Erythroblast (primary cell): ENCODE measurements at regions not wholly inside any gene's neighbourhood (a gene's known extent, or its start where the extent isn't known, plus 50 kb on each side); places are given as distances from the start of the nearest gene placed in this dataset.

Source experiments
- DNase-seq, 2 experiments: peaks; one replicate each; lab custom pipeline; 2025; lab: John Stamatoyannopoulos, UW
- GATA1 ChIP-seq: IDR thresholded peaks from 2 replicates; pipeline ENCODE4 v1.6.1; 2011; ENCODE audit warnings: low read depth, mild to moderate bottlenecking, control low read depth, low read length, moderate library complexity
- POLR2A ChIP-seq: IDR thresholded peaks from 2 replicates; pipeline ENCODE4 v1.6.1; 2011; ENCODE audit warnings: mild to moderate bottlenecking, low read length

DNA sequence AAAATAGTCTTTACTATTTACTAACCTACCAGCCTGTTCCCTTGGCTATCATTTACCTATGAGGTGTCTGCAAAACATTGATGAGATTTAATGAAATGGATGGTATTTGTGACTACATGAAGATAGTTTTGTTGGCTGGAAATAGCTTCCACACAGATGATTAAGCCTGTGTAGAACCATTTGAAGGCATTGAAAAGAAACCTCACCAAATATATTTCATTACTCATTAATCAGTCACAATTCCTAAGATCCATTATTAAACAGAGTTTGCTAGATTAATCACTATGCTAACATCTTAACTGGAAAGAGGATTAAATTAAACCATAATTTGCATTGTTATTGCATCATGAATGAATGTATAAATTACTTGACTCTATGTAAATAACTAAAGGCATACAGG lies 560.3 kb downstream of the BMP2 start:
- no peak for DNase-seq
- TF ChIP-seq GATA1 (no peak), POLR2A (no peak)

DNA sequence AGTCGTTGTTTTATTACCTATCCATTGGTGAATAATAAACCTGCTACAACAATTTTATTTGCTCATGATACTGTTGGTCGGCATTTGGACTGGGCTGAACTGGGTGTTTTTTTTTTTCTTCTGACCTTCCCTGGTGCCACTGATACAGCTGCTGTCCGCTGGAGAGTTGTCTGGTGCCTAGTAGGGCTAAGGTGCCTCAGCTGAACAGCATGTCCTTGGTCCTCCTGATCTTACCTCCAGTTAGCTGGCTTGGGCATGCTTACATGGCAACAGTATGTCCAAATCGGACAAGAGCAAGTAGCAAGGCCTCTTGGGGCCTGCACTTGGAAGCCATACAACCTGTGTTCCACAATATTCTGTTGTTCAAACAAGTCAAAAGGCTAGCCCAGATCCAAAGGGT lies 563.4 kb downstream of the BMP2 start:
- no peak for TF ChIP-seq POLR2A
- no peak for TF ChIP-seq GATA1
- DNase-seq, result no peak

DNA sequence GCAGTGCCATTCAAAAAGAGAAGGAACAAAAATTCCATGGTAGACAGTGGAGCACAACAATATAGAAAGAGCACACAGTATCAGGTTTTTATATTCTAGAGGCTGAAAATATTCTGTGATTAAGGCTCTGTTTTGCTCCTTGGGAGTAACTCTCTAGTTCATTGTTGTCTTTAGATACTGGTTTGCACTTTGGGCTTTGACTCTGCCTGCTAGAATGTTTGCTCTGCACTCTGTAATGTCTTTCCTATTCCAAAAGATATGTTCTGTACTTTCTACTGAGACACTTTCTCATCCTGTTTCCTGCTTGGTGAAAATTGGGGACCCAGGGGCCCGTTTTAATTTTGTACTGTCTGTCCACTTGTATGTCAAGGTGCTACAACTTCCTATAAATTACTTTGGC lies 564.7 kb downstream of the BMP2 start:
- TF ChIP-seq POLR2A, result no peak
- TF ChIP-seq GATA1, result no peak
- no peak for DNase-seq

- no peak for DNase-seq
- TF ChIP-seq POLR2A (no peak), GATA1 (no peak)
Measured at GRCh38 chr20:7333841-7334240, 566.4 kb downstream of the BMP2 start.

- TF ChIP-seq POLR2A (no peak), GATA1 (no peak)
- DNase-seq, result no peak
Measured at GRCh38 chr20:7346026-7346425, 578.5 kb downstream of the BMP2 start.

GRCh38 chr20:7346562-7346961 lies 579.1 kb downstream of the BMP2 start:
- TF ChIP-seq POLR2A (no peak), GATA1 (no peak)
- no peak for DNase-seq

DNA sequence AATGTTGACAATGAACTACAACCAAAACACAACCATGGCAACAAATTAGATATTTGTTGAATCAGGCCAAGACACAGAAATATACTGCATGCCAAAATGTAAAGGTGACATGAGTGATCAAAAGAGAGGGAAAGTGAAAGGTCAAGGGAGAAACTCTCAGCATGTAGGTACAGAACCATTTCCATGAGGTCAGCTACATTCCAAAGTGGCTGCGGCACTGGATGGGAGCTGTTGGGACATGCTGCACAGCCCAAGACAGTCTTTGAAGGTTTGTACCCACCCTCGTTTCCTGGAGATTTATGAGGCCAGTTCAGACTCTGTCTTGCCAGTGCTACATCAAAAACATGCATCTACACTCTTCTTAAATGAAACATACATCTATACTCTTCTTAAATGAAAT lies 579.9 kb downstream of the BMP2 start:
- TF ChIP-seq GATA1, result no peak
- TF ChIP-seq POLR2A, result no peak
- no peak for DNase-seq

DNA sequence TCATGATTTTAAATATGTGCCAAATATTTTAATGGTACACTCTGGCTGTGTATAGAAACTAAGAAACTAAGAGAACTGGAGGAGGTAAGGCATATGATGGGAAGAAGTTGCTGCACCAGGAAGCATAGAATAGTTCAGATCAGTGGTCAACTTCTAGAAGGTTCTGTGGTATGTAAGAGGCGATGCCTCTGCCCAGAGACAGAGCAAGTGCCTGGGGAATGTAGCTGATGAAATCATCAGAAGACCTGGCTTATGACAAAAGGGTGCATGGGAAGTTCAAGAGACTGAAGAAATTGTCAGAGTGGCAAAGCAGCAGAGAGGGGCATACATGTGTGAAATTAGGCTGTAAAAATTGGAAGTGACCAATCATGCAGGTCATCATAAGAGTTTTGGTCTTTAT lies 580.8 kb downstream of the BMP2 start:
- TF ChIP-seq GATA1, result no peak
- TF ChIP-seq POLR2A, result no peak

DNA sequence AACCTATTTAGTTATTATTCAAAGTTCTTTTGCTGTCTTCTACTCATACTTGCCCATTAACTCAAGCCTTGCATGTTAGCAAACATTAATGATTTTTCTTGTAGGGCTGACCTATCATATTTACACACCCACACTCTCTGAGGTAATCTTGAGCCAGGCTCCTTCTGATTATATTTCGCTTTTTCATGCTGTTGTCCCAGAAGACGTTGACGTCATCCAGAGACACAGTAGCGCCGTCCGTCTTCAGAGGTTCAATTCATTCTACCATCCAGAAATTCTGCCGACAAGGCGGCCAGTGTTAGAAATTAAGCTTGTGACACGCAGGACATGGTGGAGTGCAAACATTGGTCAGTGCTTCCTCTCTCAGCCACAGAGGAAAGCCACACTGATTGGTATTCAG lies 584.7 kb downstream of the BMP2 start:
- DNase-seq, result peak; percentile 0 to 24
- TF ChIP-seq GATA1, result no peak
- no peak for TF ChIP-seq POLR2A

More for the DNA sequence above, 580.8 kb downstream of the BMP2 start:
- DNase-seq, result no peak

DNA sequence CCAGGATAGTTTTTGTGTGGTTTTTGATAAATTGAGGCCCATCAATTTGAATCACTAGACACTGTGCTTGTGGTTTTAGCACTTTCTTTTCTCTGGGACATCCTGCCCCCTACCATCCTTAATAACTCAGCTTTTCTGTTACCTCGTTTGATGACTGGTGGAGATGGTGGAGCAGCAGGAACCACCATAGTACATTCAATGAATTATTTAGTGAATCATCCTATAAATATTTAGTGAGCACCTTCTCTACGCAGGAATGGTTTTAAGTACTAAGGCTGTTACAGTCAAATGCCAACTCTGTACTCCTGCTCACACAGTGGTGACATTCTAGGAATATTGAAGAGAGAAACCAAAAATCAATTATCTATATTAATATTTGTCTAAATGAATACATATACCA lies 585.2 kb downstream of the HAO1 start:
- TF ChIP-seq POLR2A (no peak), GATA1 (no peak)
- no peak for DNase-seq

GRCh38 chr20:7358670-7359069 lies 581.6 kb downstream of the HAO1 start:
- TF ChIP-seq POLR2A (no peak), GATA1 (no peak)
- DNase-seq, result no peak

GRCh38 chr20:7359739-7360138 lies 580.5 kb downstream of the HAO1 start:
- no peak for TF ChIP-seq POLR2A
- DNase-seq, result no peak

- no peak for DNase-seq
- TF ChIP-seq POLR2A (no peak), GATA1 (no peak)
Measured at GRCh38 chr20:7361321-7361720, 578.9 kb downstream of the HAO1 start.

DNA sequence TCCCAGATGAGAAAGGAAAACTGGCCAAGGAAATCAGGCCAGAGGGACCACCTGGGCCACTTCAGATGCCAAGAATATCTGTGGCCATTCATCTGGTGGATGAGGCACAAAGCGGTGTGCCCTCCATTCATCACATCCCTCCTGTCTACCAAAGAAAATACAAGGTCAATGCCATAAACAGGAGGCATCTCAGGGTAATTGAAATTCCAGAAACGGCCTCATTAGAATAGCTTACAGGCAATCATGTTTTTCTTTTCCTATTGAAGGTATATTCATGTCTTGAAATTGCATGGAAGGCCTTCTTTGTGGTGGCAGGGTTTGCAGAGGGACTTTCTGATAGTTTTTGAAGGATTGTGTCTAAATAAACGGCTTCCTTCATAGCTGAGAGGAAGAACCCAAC lies 578.3 kb downstream of the HAO1 start:
- no peak for TF ChIP-seq POLR2A
- TF ChIP-seq GATA1, result no peak
- no peak for DNase-seq

GRCh38 chr20:7362601-7363000 lies 577.7 kb downstream of the HAO1 start:
- no peak for DNase-seq
- TF ChIP-seq POLR2A, result no peak
- no peak for TF ChIP-seq GATA1

- DNase-seq, result no peak
- TF ChIP-seq GATA1 (no peak), POLR2A (no peak)
Measured at GRCh38 chr20:7366189-7366588, 574.1 kb downstream of the HAO1 start.
